Spinal cord (tissue), 9 donors: ENCODE measurements at regions not wholly inside any gene's neighbourhood (a gene's known extent, or its start where the extent isn't known, plus 50 kb on each side); places are given as distances from the start of the nearest gene placed in this dataset.

Experiments
- DNase-seq, 6 donors: peaks; one replicate each; pipeline versions ENCODE4 v3.0.0 to v3.0.0-alpha.2; 2013 to 2015; ENCODE audit warnings: low spot score in 6 of 6, low read depth in 4 of 6
- H3K27ac ChIP-seq: one replicate; pipeline ENCODE4 v1.5.1; 2013; ENCODE audit warnings: low read depth, low read length, control low read depth
- H3K27me3 ChIP-seq: one replicate; pipeline ENCODE4 v1.6.1; 2013; ENCODE audit warnings: low read length; ENCODE audit not compliant: control insufficient read depth, insufficient read depth
- H3K36me3 ChIP-seq: one replicate; pipeline ENCODE4 v1.6.1; 2013; ENCODE audit warnings: low read length; ENCODE audit not compliant: control insufficient read depth, insufficient read depth
- H3K4me1 ChIP-seq: one replicate; pipeline ENCODE4 v1.6.1; 2013; ENCODE audit warnings: low read length; ENCODE audit not compliant: control insufficient read depth, insufficient read depth
- H3K4me3 ChIP-seq: one replicate; pipeline ENCODE4 v1.5.1; 2013; ENCODE audit warnings: low read depth, low read length, control low read depth
- H3K9me3 ChIP-seq: one replicate; pipeline ENCODE4 v1.6.1; 2013; ENCODE audit warnings: low read length; ENCODE audit not compliant: control insufficient read depth, insufficient read depth
- WGBS: methylation state at CpG from one replicate; pipeline ENCODE4 v1.1.5; 2013; ENCODE audit warnings: missing lambda C conversion rate; ENCODE audit not compliant: insufficient coverage; 5-methylcytosine and 5-hydroxymethylcytosine counted together
- donor health status: healthy.

DNA sequence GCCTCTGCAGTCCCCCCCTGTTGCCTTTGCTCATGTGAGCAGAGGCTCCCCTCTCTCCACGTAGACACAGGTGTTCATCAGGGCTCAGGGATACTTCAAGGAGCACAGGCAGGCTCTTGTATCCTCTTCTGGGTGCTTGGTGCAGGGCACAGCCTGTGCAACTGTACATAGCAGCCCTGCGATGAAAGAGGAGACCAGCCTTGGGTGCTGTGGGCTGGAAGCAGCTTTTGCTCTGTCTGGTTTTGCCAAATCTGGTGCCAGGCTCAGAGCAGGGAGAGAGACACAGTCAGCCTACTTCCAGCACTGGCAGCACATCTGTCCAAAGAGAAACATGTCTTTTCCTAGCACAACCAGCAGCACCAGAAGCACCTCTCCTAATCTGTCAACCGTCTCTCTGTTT is 132.1 kb downstream of the ETS2 start:
- WGBS = 53% methylated on average over 3 of the region's 3 CpGs
- Histone ChIP-seq H3K27ac (no peak overlapping the region), H3K9me3 (no peaks in the 10 kb centered on the region), H3K4me1 (peaks cover 16% of the 10 kb centered on the region), H3K27me3 (no peaks in the 10 kb centered on the region), H3K4me3 (no peak overlapping the region), H3K36me3 (no peaks in the 10 kb centered on the region)
- DNase-seq = no peak

DNA sequence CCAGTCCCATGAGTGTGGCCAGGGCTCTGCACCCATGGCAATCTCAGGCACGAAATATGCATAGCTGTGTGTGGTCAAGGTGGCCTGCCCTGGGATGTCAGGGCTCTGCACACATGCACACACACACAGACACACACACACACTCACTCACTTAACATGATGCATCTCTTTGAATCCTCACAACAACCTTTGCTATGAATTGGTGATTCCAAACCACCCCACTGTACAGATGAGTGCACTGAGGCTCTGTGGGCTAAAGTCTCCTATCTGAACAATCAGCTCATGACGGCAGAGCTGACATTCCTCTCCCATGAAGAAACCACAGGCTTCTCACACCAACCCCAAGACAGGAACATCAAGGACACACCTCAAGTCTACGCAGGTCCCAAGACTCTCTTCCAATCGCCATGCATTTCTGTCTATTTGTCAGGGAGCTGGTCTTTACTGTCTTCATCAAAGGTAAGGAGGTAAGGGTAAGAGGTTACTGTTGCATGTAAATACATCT is 131.6 kb downstream of the ETS2 start:
- Histone ChIP-seq H3K4me3 (no peak overlapping the region), H3K4me1 (peaks cover 16% of the 10 kb centered on the region), H3K27me3 (no peaks in the 10 kb centered on the region), H3K27ac (no peak overlapping the region), H3K36me3 (no peaks in the 10 kb centered on the region), H3K9me3 (no peaks in the 10 kb centered on the region)
- no CpG with 5 or more reads among the region's 4 CpGs for WGBS
- DNase-seq = no peak

DNA sequence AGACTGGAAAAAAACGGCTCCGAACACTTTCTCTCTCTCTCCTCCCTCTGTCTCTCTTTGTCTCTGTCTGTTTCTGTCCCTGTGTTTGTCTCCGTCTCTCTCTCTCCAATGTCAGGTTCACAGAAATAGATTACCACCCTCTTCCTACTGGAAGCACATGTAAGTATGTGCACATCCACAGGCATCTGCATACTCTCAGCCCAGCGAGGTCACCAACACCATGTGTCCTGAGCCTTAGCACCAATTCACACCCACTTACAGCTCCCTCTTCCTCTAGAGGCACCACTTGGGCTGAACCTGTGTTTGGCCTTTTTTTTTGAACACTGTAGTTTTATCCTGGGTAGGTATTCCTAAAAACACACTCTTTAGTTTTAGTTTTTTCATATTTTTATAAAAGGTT is 130.5 kb downstream of the ETS2 start:
- DNase-seq = no peak
- Histone ChIP-seq H3K4me1 (peaks cover 16% of the 10 kb centered on the region), H3K27ac (no peak overlapping the region), H3K4me3 (no peak overlapping the region), H3K36me3 (no peaks in the 10 kb centered on the region), H3K9me3 (no peaks in the 10 kb centered on the region), H3K27me3 (no peaks in the 10 kb centered on the region)
- WGBS = 70% methylated on average over 4 of the region's 4 CpGs

DNA sequence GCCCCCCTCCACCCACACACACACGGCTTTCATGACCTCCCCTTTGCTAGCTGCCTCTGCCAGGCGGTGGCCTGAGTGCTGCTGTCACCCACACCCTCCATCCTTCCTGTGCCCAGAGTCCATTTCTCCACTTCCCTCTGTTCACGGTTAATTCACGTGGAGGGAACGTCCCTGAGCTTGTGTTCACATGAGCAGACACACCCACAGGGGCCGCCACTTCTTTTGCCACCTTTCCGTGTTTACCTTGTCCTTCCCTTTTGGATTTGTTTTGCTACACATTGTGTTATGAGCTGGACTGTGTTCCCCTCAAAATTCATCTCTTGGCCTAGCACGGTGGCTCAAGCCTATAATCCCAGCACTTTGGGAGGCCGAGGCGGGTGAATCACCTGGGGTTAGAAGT is 128.0 kb downstream of the ETS2 start:
- H3K27me3 ChIP-seq = no peaks in the 10 kb centered on the region
- no peak overlapping the region for H3K27ac ChIP-seq
- no peaks in the 10 kb centered on the region for H3K36me3 ChIP-seq
- DNase-seq = no peak
- H3K4me1 ChIP-seq = peaks cover 11% of the 10 kb centered on the region
- no peaks in the 10 kb centered on the region for H3K9me3 ChIP-seq
- WGBS = 95% methylated on average over 5 of the region's 10 CpGs
- no peak overlapping the region for H3K4me3 ChIP-seq

DNA sequence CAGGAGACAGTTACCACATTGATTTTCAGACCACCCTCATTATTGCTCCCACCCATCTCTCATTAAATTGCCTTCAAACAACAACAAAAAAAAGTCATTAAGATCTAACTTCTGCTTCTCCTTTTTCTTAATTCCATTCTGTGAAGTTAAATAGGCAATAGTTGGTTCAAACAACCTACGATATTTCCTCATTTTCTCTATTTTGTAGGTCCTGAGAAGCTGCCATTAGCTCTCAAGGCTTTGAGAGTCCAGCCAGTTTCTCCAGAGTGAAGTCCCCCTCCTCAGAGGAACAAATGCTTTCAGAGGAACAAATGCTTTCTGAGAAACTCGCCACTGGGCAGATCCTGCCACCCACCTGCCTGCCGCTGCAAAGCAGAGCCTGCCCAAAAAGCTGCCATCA is 125.6 kb downstream of the ETS2 start:
- WGBS = 75% methylated on average over 3 of the region's 3 CpGs
- no peak overlapping the region for H3K27ac ChIP-seq
- H3K36me3 ChIP-seq = no peaks in the 10 kb centered on the region

DNA sequence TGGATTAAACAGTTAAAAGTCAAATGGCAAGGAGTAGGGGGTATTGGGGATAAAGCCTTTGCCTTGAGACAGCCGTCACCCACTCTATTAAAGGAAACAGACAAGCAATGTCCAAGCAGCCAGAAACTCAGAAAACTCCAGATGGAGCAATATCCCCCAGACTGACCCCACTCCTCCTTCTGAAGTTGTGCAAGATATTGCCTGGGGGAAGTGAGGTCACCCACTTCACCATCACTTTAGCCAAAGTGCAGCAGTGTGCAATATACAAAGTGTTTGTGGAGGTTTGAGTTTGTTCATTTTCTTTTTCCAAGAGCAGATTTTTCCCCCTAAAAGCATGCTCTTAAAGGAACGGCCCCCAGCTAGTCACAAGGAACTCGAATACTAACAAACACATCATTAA is 125.1 kb downstream of the ETS2 start:
- no peaks in the 10 kb centered on the region for H3K27me3 ChIP-seq
- no peaks in the 10 kb centered on the region for H3K36me3 ChIP-seq
- H3K27ac ChIP-seq = no peak overlapping the region
- DNase-seq = no peak
- no peaks in the 10 kb centered on the region for H3K9me3 ChIP-seq
- 51% methylated on average over 2 of the region's 3 CpGs for WGBS
- H3K4me3 ChIP-seq = no peak overlapping the region
- H3K4me1 ChIP-seq = peaks cover 4% of the 10 kb centered on the region

More for the DNA sequence above, 125.6 kb downstream of the ETS2 start:
- DNase-seq = no peak
- H3K9me3 ChIP-seq = no peaks in the 10 kb centered on the region
- no peaks in the 10 kb centered on the region for H3K27me3 ChIP-seq
- H3K4me1 ChIP-seq = peaks cover under 1% of the 10 kb centered on the region
- no peak overlapping the region for H3K4me3 ChIP-seq

DNA sequence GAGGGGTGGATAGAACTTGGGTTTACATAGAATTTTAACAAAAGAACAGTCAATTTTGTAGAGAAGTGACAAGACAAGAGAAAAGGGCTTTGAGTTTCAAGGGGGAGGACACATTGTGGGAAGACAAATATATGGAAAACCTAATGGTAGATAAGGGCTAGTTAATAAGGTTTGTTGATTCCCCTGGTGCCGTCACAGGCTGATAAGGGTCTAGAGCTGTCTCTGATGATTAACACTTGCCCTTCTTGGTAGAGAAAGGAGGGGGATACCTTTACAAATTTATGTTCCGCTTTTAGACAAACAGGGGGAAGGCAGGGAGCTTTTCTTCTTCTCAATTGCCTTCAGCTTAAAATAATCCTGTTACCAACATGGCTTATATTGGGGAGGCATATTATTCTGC is 124.3 kb downstream of the ETS2 start:
- H3K4me3 ChIP-seq = no peak overlapping the region
- no peak for DNase-seq
- no peaks in the 10 kb centered on the region for H3K36me3 ChIP-seq
- no CpG with 5 or more reads among the region's 2 CpGs for WGBS
- no peaks in the 10 kb centered on the region for H3K27me3 ChIP-seq
- peaks cover 12% of the 10 kb centered on the region for H3K4me1 ChIP-seq
- H3K27ac ChIP-seq = no peak overlapping the region
- H3K9me3 ChIP-seq = no peaks in the 10 kb centered on the region

DNA sequence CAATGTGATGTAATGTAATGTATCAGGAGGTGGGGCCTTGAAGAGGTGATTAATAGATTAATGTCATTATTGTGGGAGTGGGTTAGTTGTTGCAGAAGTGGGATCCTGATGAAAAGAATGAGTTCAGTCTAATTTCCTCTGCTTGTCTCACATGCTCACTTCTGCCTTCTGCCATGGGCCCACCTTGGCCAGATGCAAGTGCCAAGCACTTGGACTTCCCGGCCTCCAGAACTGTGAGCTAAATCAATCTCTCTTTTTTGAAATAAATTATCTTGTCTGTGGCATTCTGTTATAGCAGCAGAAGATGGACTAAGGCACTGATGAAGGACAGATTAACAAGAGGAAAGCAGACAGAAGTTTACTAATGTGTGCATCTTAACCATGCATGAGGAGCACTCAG is 123.9 kb downstream of the ETS2 start:
- Histone ChIP-seq H3K4me3 (no peak overlapping the region), H3K4me1 (peaks cover 13% of the 10 kb centered on the region), H3K27ac (no peak overlapping the region), H3K27me3 (no peaks in the 10 kb centered on the region), H3K36me3 (no peaks in the 10 kb centered on the region), H3K9me3 (no peaks in the 10 kb centered on the region)
- no CpG with 5 or more reads among the region's 1 CpG for WGBS
- no peak for DNase-seq

DNA sequence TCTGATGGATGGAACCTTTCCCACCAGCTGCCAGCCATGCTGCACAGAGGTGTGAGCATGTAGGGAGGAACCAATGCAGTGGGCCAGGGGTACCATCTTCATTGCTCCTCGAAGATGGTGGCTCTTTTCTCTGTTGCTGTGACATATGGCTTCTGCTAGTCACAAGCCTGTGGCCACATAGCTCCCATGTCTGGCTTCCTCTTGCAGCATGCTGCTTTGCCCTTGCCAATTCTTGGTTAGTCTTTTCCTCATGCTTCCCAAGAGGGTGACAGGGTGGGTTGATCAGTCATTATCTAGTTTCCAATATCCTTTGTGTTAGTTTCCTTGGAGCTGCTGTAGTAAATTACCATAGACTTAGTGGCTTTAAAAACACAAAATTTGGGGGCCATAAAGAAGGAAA is 123.4 kb downstream of the ETS2 start:
- Histone ChIP-seq H3K36me3 (no peaks in the 10 kb centered on the region), H3K27me3 (no peaks in the 10 kb centered on the region), H3K4me3 (no peak overlapping the region), H3K9me3 (no peaks in the 10 kb centered on the region), H3K4me1 (peaks cover 13% of the 10 kb centered on the region), H3K27ac (no peak overlapping the region)
- WGBS = 90% methylated on average over 1 of the region's 1 CpG
- DNase-seq = no peak

DNA sequence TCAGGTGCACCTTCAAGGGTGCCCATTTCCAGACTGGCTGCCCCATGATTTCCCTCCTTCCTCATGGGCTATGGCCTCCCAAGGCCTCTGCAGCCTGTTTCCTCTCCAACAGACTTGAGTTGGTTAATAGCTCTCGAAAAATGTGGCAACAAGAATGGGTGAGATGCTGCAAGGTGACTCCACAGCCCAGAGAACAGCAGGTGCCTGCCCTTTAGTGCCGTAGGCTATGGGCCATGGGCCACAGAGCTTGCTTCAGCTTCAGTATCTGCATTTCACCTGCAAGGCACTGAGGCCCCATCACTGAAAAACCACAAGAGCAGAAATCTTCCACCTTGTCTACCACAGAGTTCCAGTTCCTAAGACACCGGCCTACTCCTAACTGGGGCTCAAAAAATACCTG is 122.0 kb downstream of the ETS2 start:
- Histone ChIP-seq H3K27me3 (no peaks in the 10 kb centered on the region), H3K4me3 (no peak overlapping the region), H3K4me1 (peaks cover 13% of the 10 kb centered on the region), H3K36me3 (no peaks in the 10 kb centered on the region), H3K9me3 (no peaks in the 10 kb centered on the region), H3K27ac (no peak overlapping the region)
- no peak for DNase-seq
- 100% methylated on average over 2 of the region's 3 CpGs for WGBS
